IMR-90 (cell line): ENCODE measurements at regions not wholly inside any gene's neighbourhood (a gene's known extent, or its start where the extent isn't known, plus 50 kb on each side); places are given as distances from the start of the nearest gene placed in this dataset.

ENCODE experiments used
- ATAC-seq: fragments of 200-7000 bp; cut with Tn5 transposase; 2 replicates; pipeline ENCODE4 v1.9.1; 2020; ENCODE audit warnings: low read depth, mild to moderate bottlenecking, moderate library complexity
- BruUV-seq: library from RNA; stranded (reverse); fragments of 400-500 nt; replicated peaks from 2 replicates; lab custom pipeline; 2021; lab: Mats Ljungman, UMichigan
- CTCF ChIA-PET: fragments of 300-600 bp; formaldehyde crosslinking; extraction: SDS; loops from one replicate; lab custom pipeline; 2021; ENCODE audit warnings: antibody characterized with exemption; lab: Yijun Ruan, JAX
- POLR2A ChIA-PET: fragments of 300-600 bp; sonication (Branson Sonifier 250); formaldehyde crosslinking; loops from one replicate; lab custom pipeline; 2022; ENCODE audit warnings: antibody characterized with exemption; ENCODE audit not compliant: unreplicated experiment; lab: Charles Lee
- DNase-seq: peaks from one replicate; pipeline ENCODE4 v3.0.0; 2013
- H2AFZ ChIP-seq: replicated peaks from 2 replicates; pipeline ENCODE3; 2013; ENCODE audit warnings: low read length, mild to moderate bottlenecking; ENCODE audit not compliant: poor library complexity
- H2AK5ac ChIP-seq: 2 replicates; pipeline ENCODE4 v1.6.1; 2013; ENCODE audit warnings: low read depth, low read length, inconsistent platforms
- H2AK9ac ChIP-seq: replicated peaks from 2 replicates; pipeline ENCODE3; 2013; ENCODE audit warnings: mild to moderate bottlenecking, low read depth, low read length, moderate library complexity; ENCODE audit not compliant: poor library complexity
- H2BK120ac ChIP-seq: 2 replicates; pipeline ENCODE4 v1.6.1; 2013; ENCODE audit warnings: low read depth, low read length, inconsistent platforms
- H2BK15ac ChIP-seq: 3 replicates; pipeline ENCODE4 v1.6.1; 2013; ENCODE audit warnings: low read depth, low read length, inconsistent platforms
- H2BK20ac ChIP-seq: 2 replicates; pipeline ENCODE4 v1.6.1; 2013; ENCODE audit warnings: low read depth, mild to moderate bottlenecking, inconsistent platforms, low read length, moderate library complexity
- H2BK5ac ChIP-seq: 2 replicates; pipeline ENCODE4 v1.6.1; 2013; ENCODE audit warnings: mild to moderate bottlenecking, low read depth, low read length, inconsistent platforms; ENCODE audit not compliant: poor library complexity, severe bottlenecking
- H3K14ac ChIP-seq: replicated peaks from 2 replicates; pipeline ENCODE4 v1.6.1; 2013; ENCODE audit warnings: low read depth, low read length, inconsistent platforms
- H3K18ac ChIP-seq: 2 replicates; pipeline ENCODE4 v1.6.1; 2013; ENCODE audit warnings: low read depth, low read length, control low read depth
- H3K23ac ChIP-seq: 2 replicates; pipeline ENCODE4 v1.6.1; 2013; ENCODE audit warnings: low read depth, low read length, inconsistent platforms
- H3K27ac ChIP-seq: 2 replicates; pipeline ENCODE4 v1.5.1; 2013; ENCODE audit warnings: mild to moderate bottlenecking, control low read depth, low read length; ENCODE audit not compliant: insufficient read depth
- H3K27me3 ChIP-seq: 2 replicates; pipeline ENCODE4 v1.6.1; 2013; ENCODE audit warnings: low read length; ENCODE audit not compliant: control insufficient read depth, insufficient read depth
- H3K36me3 ChIP-seq: 2 replicates; pipeline ENCODE4 v1.6.1; 2013; ENCODE audit warnings: low read length, mixed read lengths; ENCODE audit not compliant: control insufficient read depth, insufficient read depth
- H3K4ac ChIP-seq: 2 replicates; pipeline ENCODE4 v1.6.1; 2013; ENCODE audit warnings: low read depth, low read length, inconsistent platforms
- H3K4me1 ChIP-seq: 2 replicates; pipeline ENCODE4 v1.6.1; 2013; ENCODE audit warnings: low read length, mixed read lengths; ENCODE audit not compliant: control insufficient read depth, insufficient read depth
- H3K4me2 ChIP-seq: 2 replicates; pipeline ENCODE4 v1.6.1; 2013; ENCODE audit warnings: low read depth, mild to moderate bottlenecking, control low read depth, low read length, moderate library complexity
- H3K4me3 ChIP-seq: 2 replicates; pipeline ENCODE4 v1.5.1; 2013; ENCODE audit warnings: low read depth, mild to moderate bottlenecking, control low read depth, low read length, moderate library complexity; ENCODE audit not compliant: insufficient read depth
- H3K56ac ChIP-seq: 2 replicates; pipeline ENCODE4 v1.6.1; 2013; ENCODE audit warnings: low read length, inconsistent platforms; ENCODE audit not compliant: insufficient read depth; ENCODE audit errors: extremely low read depth
- H3K79me1 ChIP-seq, 2 experiments: 2 replicates each; pipeline ENCODE4 v1.6.1; 2013; ENCODE audit warnings: low read length in 2 of 2, inconsistent platforms in 1 of 2, low read depth in 1 of 2
- H3K9ac ChIP-seq: 2 replicates; pipeline ENCODE4 v1.6.1; 2013; ENCODE audit warnings: low read depth, low read length, control low read depth
- H3K9me1 ChIP-seq: 2 replicates; pipeline ENCODE4 v1.6.1; 2013; ENCODE audit warnings: low read length, inconsistent platforms; ENCODE audit not compliant: insufficient read depth
- H3K9me3 ChIP-seq: 2 replicates; pipeline ENCODE4 v1.6.1; 2013; ENCODE audit warnings: low read length; ENCODE audit not compliant: control insufficient read depth, insufficient read depth
- H4K20me1 ChIP-seq: 2 replicates; pipeline ENCODE4 v1.6.1; 2013; ENCODE audit warnings: low read length, inconsistent platforms; ENCODE audit not compliant: insufficient read depth
- H4K5ac ChIP-seq: 2 replicates; pipeline ENCODE4 v1.6.1; 2013; ENCODE audit warnings: mild to moderate bottlenecking, low read depth, low read length, control low read depth
- H4K8ac ChIP-seq, 2 experiments: 2 replicates each; pipeline ENCODE4 v1.6.1; 2013; ENCODE audit warnings: low read depth in 2 of 2, low read length in 2 of 2, control low read depth in 1 of 2, inconsistent platforms in 1 of 2
- H4K91ac ChIP-seq: 2 replicates; pipeline ENCODE4 v1.6.1; 2013; ENCODE audit warnings: low read depth, low read length, inconsistent platforms; ENCODE audit not compliant: insufficient read depth
- BHLHE40 ChIP-seq: fragments of 150-350 bp; IDR thresholded peaks from 2 replicates; pipeline ENCODE4 v1.6.1; 2016; ENCODE audit warnings: mild to moderate bottlenecking, low read depth, low read length
- CEBPB ChIP-seq: IDR thresholded peaks from 2 replicates; pipeline ENCODE4 v1.6.1; 2012; ENCODE audit warnings: low read depth, low read length, improper control_type of control experiment
- CHD1 ChIP-seq: IDR thresholded peaks from 2 replicates; pipeline ENCODE4 v1.6.1; 2012; ENCODE audit warnings: low read depth, low read length, improper control_type of control experiment
- CTCF ChIP-seq: conservative IDR thresholded peaks from 2 replicates; pipeline ENCODE4 v1.5.1; 2012; ENCODE audit warnings: mild to moderate bottlenecking, low read depth, low read length, improper control_type of control experiment
- FOS ChIP-seq: fragments of 150-350 bp; IDR thresholded peaks from 2 replicates; pipeline ENCODE4 v1.6.1; 2016; ENCODE audit warnings: low read depth, low read length
- MAFK ChIP-seq: IDR thresholded peaks from 2 replicates; pipeline ENCODE4 v1.6.1; 2012; ENCODE audit warnings: low read depth, low read length, improper control_type of control experiment
- MAZ ChIP-seq: IDR thresholded peaks from 2 replicates; pipeline ENCODE4 v1.6.1; 2012; ENCODE audit warnings: low read depth, mild to moderate bottlenecking, low read length, improper control_type of control experiment, moderate library complexity, borderline replicate concordance
- MXI1 ChIP-seq: IDR thresholded peaks from 2 replicates; pipeline ENCODE4 v1.6.1; 2012; ENCODE audit warnings: low read depth, mild to moderate bottlenecking, low read length, moderate library complexity, borderline replicate concordance
- NFE2L2 ChIP-seq: fragments of 150-350 bp; IDR thresholded peaks from 2 replicates; pipeline ENCODE4 v1.6.1; 2016; ENCODE audit warnings: low read depth, mild to moderate bottlenecking, low read length
- POLR2A ChIP-seq: IDR thresholded peaks from 2 replicates; pipeline ENCODE4 v1.6.1; 2012; ENCODE audit warnings: mild to moderate bottlenecking, low read depth, low read length
- RAD21 ChIP-seq: IDR thresholded peaks from 2 replicates; pipeline ENCODE4 v1.6.1; 2012; ENCODE audit warnings: low read length, improper control_type of control experiment
- RCOR1 ChIP-seq: IDR thresholded peaks from 2 replicates; pipeline ENCODE4 v1.6.1; 2012; ENCODE audit warnings: mild to moderate bottlenecking, low read length, improper control_type of control experiment; ENCODE audit not compliant: insufficient replicate concordance
- RFX5 ChIP-seq: IDR thresholded peaks from 2 replicates; pipeline ENCODE4 v1.8.0; 2012; ENCODE audit warnings: low read depth, mild to moderate bottlenecking, low read length, moderate library complexity
- SMC3 ChIP-seq: fragments of 150-350 bp; IDR thresholded peaks from 2 replicates; pipeline ENCODE4 v1.6.1; 2016; ENCODE audit warnings: low read depth, mild to moderate bottlenecking, antibody characterized with exemption, low read length, moderate library complexity
- WGBS, 2 experiments: methylation state at CpG; one replicate each; pipeline versions ENCODE4 v1.1.5 to v1.1.7; 2013; ENCODE audit warnings: missing lambda C conversion rate in 2 of 2; ENCODE audit not compliant: insufficient read length in 1 of 2; ENCODE audit errors: extremely low coverage in 2 of 2; 5-methylcytosine and 5-hydroxymethylcytosine counted together
- dilution Hi-C: fragments of 300-500 bp; cut with HindIII; formaldehyde crosslinking; loops from one replicate; pipeline ENCODE4 v1.14.3; 2018; ENCODE audit warnings: low sequenced_read_pairs; ENCODE audit not compliant: unreplicated experiment
- in situ Hi-C: fragments of 300-500 bp; cut with MboI; formaldehyde crosslinking; loops from 3 replicates; pipeline ENCODE4 v1.14.3; 2019; ENCODE audit warnings: low sequenced_read_pairs, inconsistent platforms, mixed read lengths
- intact Hi-C: fragments of 100-400 bp; cut with micrococcal nuclease; formaldehyde crosslinking; loops from 2 replicates; pipeline ENCODE4 v1.10.0; 2022
- TF ChIP-seq, protein P1 (sequence below): fragments of 150-350 bp; IDR thresholded peaks from 2 replicates; pipeline ENCODE4 v1.6.1; 2017; ENCODE audit warnings: mild to moderate bottlenecking, antibody characterized with exemption, low read length, low read depth

DNA sequence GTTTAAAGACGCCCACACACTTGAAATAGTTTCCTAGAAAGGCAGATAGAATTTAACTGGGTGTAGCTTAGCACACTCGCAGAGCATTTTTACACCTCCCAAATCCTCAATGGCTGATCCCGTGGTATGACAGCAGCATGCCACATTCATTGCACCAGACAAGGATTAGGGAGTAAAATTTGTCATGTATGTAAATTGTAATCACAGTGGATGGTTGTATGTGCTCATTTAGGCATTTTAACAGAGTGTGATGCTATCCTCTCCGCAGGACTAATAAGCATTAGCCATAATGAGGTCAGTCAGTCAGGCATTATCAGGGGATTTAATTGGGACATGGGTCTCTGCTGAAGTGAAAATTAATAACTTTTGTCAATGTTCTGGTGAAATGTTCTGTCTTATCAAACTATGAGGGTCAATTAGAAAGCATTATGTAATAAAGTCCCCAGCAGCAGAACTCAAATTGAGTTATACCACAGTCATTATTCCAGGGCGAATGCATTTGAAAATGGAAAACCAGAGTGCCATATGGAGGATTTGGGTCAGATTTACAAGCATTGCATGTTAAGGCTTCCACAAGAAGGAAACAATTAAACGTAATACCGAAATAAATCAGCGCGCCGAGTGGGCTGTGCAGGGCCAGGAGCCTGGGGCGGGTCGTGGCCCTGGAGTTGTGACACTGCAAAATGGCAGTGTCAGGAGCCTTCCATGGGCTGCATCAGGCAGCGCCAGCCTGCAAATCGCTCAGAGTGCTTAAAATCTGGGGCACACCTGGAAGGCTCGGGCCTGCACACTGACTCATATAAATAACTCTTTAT is 602.2 kb downstream of the BNC2 start:
- H3K79me1 ChIP-seq: no peaks in the 10 kb centered on the region
- ChIA-PET CTCF (interaction anchor here (1.1 to 1.4 kb wide), 2 partner anchors 11 to 77 kb away, joined by 3 to 8 read pairs; no protein-coding TSS in a partner anchor), POLR2A (interaction anchor here (0.6 kb wide), 1 partner anchor 340 kb away, joined by 3 read pairs; no protein-coding TSS in a partner anchor)
- ATAC-seq: peak; percentile 43
- peaks cover 6% of the 10 kb centered on the region for H3K4me1 ChIP-seq
- peaks cover 9% of the 10 kb centered on the region for H3K27me3 ChIP-seq
- H2BK15ac ChIP-seq: no peak overlapping the region; the same call in 2 of the 3 replicates
- peak overlapping the region; percentile 74 for H3K14ac ChIP-seq
- 0 out of 2 replicates have a peak overlapping the region, but pooled peaks have one; percentile 15 for H3K18ac ChIP-seq
- peak overlapping the region; percentile 27; the same call in 1 of the 2 replicates for H2BK20ac ChIP-seq
- no peak overlapping the region for H4K5ac ChIP-seq
- peak overlapping the region; percentile 76; the same call in 1 of the 2 replicates for H3K23ac ChIP-seq
- peak overlapping the region; percentile 100; the same call in 1 of the 2 replicates for H3K4me2 ChIP-seq
- WGBS, 2 experiments: 100% methylated on average over 3 of the region's 15 CpGs; no CpG with 5 or more reads in 1 of the 2 experiments
- intact Hi-C loops (loop anchor here (5.0 kb wide), 1 partner anchor 144 kb away; no protein-coding TSS in a partner anchor), in situ Hi-C loops (no loop called here), dilution Hi-C loops (no loop called here)
- H2AK5ac ChIP-seq: no peak overlapping the region
- no peak overlapping the region for H3K4ac ChIP-seq
- H2BK5ac ChIP-seq: no peak overlapping the region
- BruUV-seq: no TSS peak
- no peak overlapping the region for H3K56ac ChIP-seq
- no peak for DNase-seq
- H2AFZ ChIP-seq: peak overlapping the region; percentile 7
- no peak overlapping the region for H4K91ac ChIP-seq
- no peaks in the 10 kb centered on the region for H3K36me3 ChIP-seq
- no peak overlapping the region for H3K27ac ChIP-seq
- H2AK9ac ChIP-seq: no peak overlapping the region
- H2BK120ac ChIP-seq: peak overlapping the region; percentile 78; the same call in 1 of the 2 replicates
- H3K4me3 ChIP-seq: no peak overlapping the region
- no peaks in the 10 kb centered on the region for H3K9me1 ChIP-seq
- H3K9me3 ChIP-seq: no peaks in the 10 kb centered on the region
- no peak for TF ChIP-seq CTCF
- TF ChIP-seq SMC3: no peak
- no peak for TF ChIP-seq MAFK
- TF ChIP-seq POLR2A: no peak
- no peak for TF ChIP-seq FOS
- no peak for TF ChIP-seq NFE2L2
- TF ChIP-seq RCOR1: no peak
- no peak for TF ChIP-seq CHD1
- no peak for TF ChIP-seq BHLHE40
- TF ChIP-seq MAZ: no peak
- TF ChIP-seq, protein P1, sequence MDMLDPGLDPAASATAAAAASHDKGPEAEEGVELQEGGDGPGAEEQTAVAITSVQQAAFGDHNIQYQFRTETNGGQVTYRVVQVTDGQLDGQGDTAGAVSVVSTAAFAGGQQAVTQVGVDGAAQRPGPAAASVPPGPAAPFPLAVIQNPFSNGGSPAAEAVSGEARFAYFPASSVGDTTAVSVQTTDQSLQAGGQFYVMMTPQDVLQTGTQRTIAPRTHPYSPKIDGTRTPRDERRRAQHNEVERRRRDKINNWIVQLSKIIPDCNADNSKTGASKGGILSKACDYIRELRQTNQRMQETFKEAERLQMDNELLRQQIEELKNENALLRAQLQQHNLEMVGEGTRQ: no peak
- no peak for TF ChIP-seq CEBPB
- TF ChIP-seq RFX5: no peak
- TF ChIP-seq MXI1: no peak
- TF ChIP-seq RAD21: no peak
- no peaks in the 10 kb centered on the region for H4K20me1 ChIP-seq
- H4K8ac ChIP-seq: peak overlapping the region in 1 of 2 experiments; percentile 16; a peak in 3 of 4 replicates
- H3K9ac ChIP-seq: no peak overlapping the region
